Tibial nerve (tissue), 4 donors: ENCODE measurements at regions not wholly inside any gene's neighbourhood (a gene's known extent, or its start where the extent isn't known, plus 50 kb on each side); places are given as distances from the start of the nearest gene placed in this dataset.
A peak's percentile ranks its signal among the peaks of the same experiment; 100 is the strongest.

Source experiments
- DNase-seq, 2 donors: peaks; one replicate each; pipeline ENCODE4 v3.0.0-alpha.2; 2019; ENCODE audit warnings: low spot score in 2 of 2
- H3K27ac ChIP-seq, 4 donors: fragments of 200-600 bp; sonication (generic) in 3 of 4; one replicate each; pipeline ENCODE4 v1.5.1; 2017 to 2019; ENCODE audit warnings: mild to moderate bottlenecking in 1 of 4
- H3K27me3 ChIP-seq, 2 donors: fragments of 200-600 bp; sonication (generic) in 1 of 2; one replicate each; pipeline versions ENCODE4 v1.5.1 to v1.6.0; 2017 to 2019
- H3K36me3 ChIP-seq, 3 donors: fragments of 200-600 bp; sonication (generic); one replicate each; pipeline ENCODE4 v1.5.1; 2018 to 2019
- H3K4me1 ChIP-seq, 4 donors: fragments of 200-600 bp; sonication (generic) in 3 of 4; one replicate each; pipeline ENCODE4 v1.5.1; 2017 to 2019
- H3K4me3 ChIP-seq, 4 donors: fragments of 200-600 bp; sonication (generic) in 3 of 4; one replicate each; pipeline ENCODE4 v1.5.1; 2017 to 2019; ENCODE audit warnings: mild to moderate bottlenecking in 1 of 4, moderate library complexity in 1 of 4
- H3K9me3 ChIP-seq, 4 donors: fragments of 200-600 bp; sonication (generic) in 3 of 4; one replicate each; pipeline ENCODE4 v1.5.1; 2017 to 2019
- CTCF ChIP-seq, 5 experiments: fragments of 200-600 bp in 3 of 5; fragments of 450-650 bp in 2 of 5; sonication (generic) in 3 of 5; IDR thresholded peaks; one replicate each; pipeline ENCODE4 v1.5.1; 2016 to 2019; ENCODE audit warnings: antibody characterized with exemption in 5 of 5, mild to moderate bottlenecking in 3 of 5, moderate library complexity in 2 of 5
- EP300 ChIP-seq, 2 donors: sonication (generic); formaldehyde crosslinking; IDR thresholded peaks; one replicate each; pipeline ENCODE4 v1.6.1; 2017; ENCODE audit warnings: antibody characterized with exemption in 2 of 2, mild to moderate bottlenecking in 1 of 2
- POLR2A ChIP-seq, 2 donors: fragments of 450-650 bp; IDR thresholded peaks; one replicate each; pipeline ENCODE4 v1.6.1; 2017; ENCODE audit warnings: antibody characterized with exemption in 2 of 2, mild to moderate bottlenecking in 2 of 2, moderate library complexity in 2 of 2
- WGBS, 2 donors: methylation state at CpG; one replicate each; pipeline ENCODE4 v1.1.5; 2018; 5-methylcytosine and 5-hydroxymethylcytosine counted together

GRCh38 chr15:99509686-99510461 is 55.9 kb upstream of the MEF2A start:
- 89 to 90% methylated on average over 7 of the region's 7 CpGs for WGBS, 2 donors
- peak in 1 of 2 donors; percentile 9 for TF ChIP-seq EP300 (IDR thresholded peaks at IDR 0.05)
- TF ChIP-seq CTCF (IDR thresholded peaks at IDR 0.05): no peak
- TF ChIP-seq POLR2A (IDR thresholded peaks at IDR 0.05): no peak
- Histone ChIP-seq H3K4me3 (no peak overlapping the region), H3K36me3 (no peaks in the 10 kb centered on the region), H3K27ac (peak overlapping the region in 2 of 4 donors; percentile 50 to 53), H3K27me3 (no peaks in the 10 kb centered on the region), H3K9me3 (peaks cover 0 to 2% (median 0%) of the 10 kb centered on the region in 4 donors), H3K4me1 (peaks cover 0 to 33% (median 5%) of the 10 kb centered on the region in 4 donors)
- no peak for DNase-seq

- H3K4me3 ChIP-seq: no peak overlapping the region
These were observed 54.3 kb upstream of the MEF2A start for GRCh38 chr15:99511531-99511865.

GRCh38 chr15:99511866-99512661 is 53.7 kb upstream of the MEF2A start:
- H3K9me3 ChIP-seq: peaks cover 0 to 2% (median 0%) of the 10 kb centered on the region in 4 donors
- H3K27me3 ChIP-seq: no peaks in the 10 kb centered on the region
- H3K4me1 ChIP-seq: peaks cover 0 to 27% (median 5%) of the 10 kb centered on the region in 4 donors
- peak in 1 of 2 donors; percentile 47 for DNase-seq
- TF ChIP-seq EP300 (IDR thresholded peaks at IDR 0.05) (peak in 1 of 2 donors; percentile 41), CTCF (IDR thresholded peaks at IDR 0.05) (no peak)
- peak overlapping the region in 3 of 4 donors; percentile 4 to 40 (median 36) for H3K27ac ChIP-seq
- H3K36me3 ChIP-seq: no peaks in the 10 kb centered on the region
- 60 to 64% methylated on average over 14 of the region's 14 CpGs for WGBS, 2 donors
- H3K4me3 ChIP-seq: no peak overlapping the region

More at GRCh38 chr15:99511531-99511865, 54.3 kb upstream of the MEF2A start:
- DNase-seq: no peak
- Histone ChIP-seq H3K9me3 (peaks cover 0 to 2% (median 0%) of the 10 kb centered on the region in 4 donors), H3K27ac (peak overlapping the region in 2 of 4 donors; percentile 14 to 40), H3K4me1 (peaks cover 0 to 33% (median 5%) of the 10 kb centered on the region in 4 donors), H3K36me3 (no peaks in the 10 kb centered on the region), H3K27me3 (no peaks in the 10 kb centered on the region)
- 10 to 17% methylated on average over 6 of the region's 6 CpGs for WGBS, 2 donors
- TF ChIP-seq EP300 (IDR thresholded peaks at IDR 0.05): no peak
- TF ChIP-seq CTCF (IDR thresholded peaks at IDR 0.05): no peak
- no peak for TF ChIP-seq POLR2A (IDR thresholded peaks at IDR 0.05)

DNA sequence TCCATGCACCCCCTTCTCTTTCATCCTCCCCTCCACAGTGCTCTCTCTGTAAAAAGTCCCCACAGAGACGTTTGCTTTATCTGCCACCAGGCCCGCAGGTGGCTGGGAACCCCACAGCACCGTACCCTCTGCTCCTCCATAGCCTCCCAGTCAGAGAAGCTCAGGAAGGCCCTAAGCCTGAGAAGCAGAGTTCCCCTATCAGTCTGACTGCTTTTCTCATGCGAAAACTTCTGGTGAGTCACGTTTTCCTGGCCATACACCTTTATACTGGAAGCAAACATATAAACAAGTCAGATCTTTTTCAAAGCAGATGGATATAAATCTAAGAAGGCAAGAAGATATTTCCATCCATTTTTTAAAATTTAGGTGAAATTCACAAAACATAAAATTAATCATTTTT is 51.5 kb upstream of the MEF2A start:
- H3K36me3 ChIP-seq: no peaks in the 10 kb centered on the region
- WGBS, 2 donors: 87 to 88% methylated on average over 5 of the region's 5 CpGs

More for the DNA sequence above, 51.5 kb upstream of the MEF2A start:
- TF ChIP-seq POLR2A (IDR thresholded peaks at IDR 0.05) (no peak), CTCF (IDR thresholded peaks at IDR 0.05) (no peak), EP300 (IDR thresholded peaks at IDR 0.05) (no peak)
- Histone ChIP-seq H3K9me3 (peaks cover 0 to 2% (median 0%) of the 10 kb centered on the region in 4 donors), H3K4me1 (peaks cover 0 to 13% (median 3%) of the 10 kb centered on the region in 4 donors), H3K27me3 (no peaks in the 10 kb centered on the region), H3K27ac (no peak overlapping the region), H3K4me3 (no peak overlapping the region)
- no peak for DNase-seq
